ENCODE measurements at regions not wholly inside any gene's neighbourhood (a gene's known extent, or its start where the extent isn't known, plus 50 kb on each side); places are given as distances from the start of the nearest gene placed in this dataset.

GRCh38 chr3:194076475-194076874 lies 59.5 kb upstream of the HES1 start:
- Histone ChIP-seq H3K9ac (no peak overlapping the region), H3K27ac (no peak overlapping the region), H3K4me3 (no peak overlapping the region), H3K27me3 (no peaks in the 10 kb centered on the region), H3K4me1 (peaks cover 5% of the 10 kb centered on the region; the same call in 1 of the 2 replicates), H3K9me3 (no peaks in the 10 kb centered on the region), H3K36me3 (no peaks in the 10 kb centered on the region), H4K20me1 (no peaks in the 10 kb centered on the region), H3K4me2 (no peak overlapping the region)
- TF ChIP-seq Cebpa-rat (IDR thresholded peaks at IDR 0.05) = no peak

- no peak for TF ChIP-seq Cebpa-rat (IDR thresholded peaks at IDR 0.05)
- Histone ChIP-seq H3K4me1 (peaks cover 9% of the 10 kb centered on the region), H3K9me3 (no peaks in the 10 kb centered on the region), H3K9ac (no peak overlapping the region), H3K27me3 (no peaks in the 10 kb centered on the region), H4K20me1 (no peaks in the 10 kb centered on the region), H3K4me2 (no peak overlapping the region), H3K36me3 (no peaks in the 10 kb centered on the region), H3K4me3 (no peak overlapping the region), H3K27ac (no peak overlapping the region)
Observed at GRCh38 chr3:194077602-194078001, 58.3 kb upstream of the HES1 start.

- Histone ChIP-seq H3K36me3 (no peaks in the 10 kb centered on the region), H3K4me2 (no peak overlapping the region), H3K9ac (no peak overlapping the region), H3K4me3 (no peak overlapping the region), H3K4me1 (peaks cover 15% of the 10 kb centered on the region), H4K20me1 (no peaks in the 10 kb centered on the region), H3K27ac (no peak overlapping the region), H3K9me3 (no peaks in the 10 kb centered on the region), H3K27me3 (no peaks in the 10 kb centered on the region)
- no peak for TF ChIP-seq Cebpa-rat (IDR thresholded peaks at IDR 0.05)
Observed at GRCh38 chr3:194078045-194078821, 57.7 kb upstream of the HES1 start.

- no peak for TF ChIP-seq Cebpa-rat (IDR thresholded peaks at IDR 0.05)
- Histone ChIP-seq H3K27me3 (no peaks in the 10 kb centered on the region), H3K4me1 (peaks cover 28% of the 10 kb centered on the region), H3K9me3 (no peaks in the 10 kb centered on the region), H4K20me1 (no peaks in the 10 kb centered on the region), H3K4me2 (no peak overlapping the region), H3K4me3 (no peak overlapping the region), H3K9ac (no peak overlapping the region), H3K27ac (no peak overlapping the region), H3K36me3 (no peaks in the 10 kb centered on the region)
Observed at GRCh38 chr3:194079702-194080172, 56.2 kb upstream of the HES1 start.

GRCh38 chr3:194080436-194080835 lies 55.5 kb upstream of the HES1 start:
- peaks cover 28% of the 10 kb centered on the region for H3K4me1 ChIP-seq
- H3K4me2 ChIP-seq = no peak overlapping the region
- no peaks in the 10 kb centered on the region for H3K36me3 ChIP-seq
- H4K20me1 ChIP-seq = no peaks in the 10 kb centered on the region
- H3K4me3 ChIP-seq = no peak overlapping the region
- no peak overlapping the region for H3K27ac ChIP-seq
- no peaks in the 10 kb centered on the region for H3K27me3 ChIP-seq
- no peak for TF ChIP-seq Cebpa-rat (IDR thresholded peaks at IDR 0.05)
- no peaks in the 10 kb centered on the region for H3K9me3 ChIP-seq
- H3K9ac ChIP-seq = no peak overlapping the region

- Histone ChIP-seq H3K9ac (no peak overlapping the region), H3K9me3 (no peaks in the 10 kb centered on the region), H3K27ac (no peak overlapping the region), H3K4me2 (no peak overlapping the region), H3K27me3 (no peaks in the 10 kb centered on the region), H3K4me1 (peaks cover 28% of the 10 kb centered on the region), H3K4me3 (no peak overlapping the region), H4K20me1 (no peaks in the 10 kb centered on the region), H3K36me3 (no peaks in the 10 kb centered on the region)
- TF ChIP-seq Cebpa-rat (IDR thresholded peaks at IDR 0.05) = no peak
Observed at GRCh38 chr3:194080913-194081800, 54.8 kb upstream of the HES1 start.

GRCh38 chr3:194081826-194082225 lies 54.1 kb upstream of the HES1 start:
- Histone ChIP-seq H3K4me3 (no peak overlapping the region), H3K9me3 (no peaks in the 10 kb centered on the region), H4K20me1 (no peaks in the 10 kb centered on the region), H3K4me2 (no peak overlapping the region), H3K27me3 (no peaks in the 10 kb centered on the region), H3K9ac (no peak overlapping the region), H3K27ac (no peak overlapping the region), H3K36me3 (no peaks in the 10 kb centered on the region), H3K4me1 (peaks cover 28% of the 10 kb centered on the region)
- TF ChIP-seq Cebpa-rat (IDR thresholded peaks at IDR 0.05) = no peak

- Histone ChIP-seq H3K9ac (no peak overlapping the region), H4K20me1 (no peaks in the 10 kb centered on the region)
- TF ChIP-seq Cebpa-rat (IDR thresholded peaks at IDR 0.05) = no peak
Observed at GRCh38 chr3:194082743-194083636, 53.0 kb upstream of the HES1 start.

GRCh38 chr3:194083637-194084224 lies 52.2 kb upstream of the HES1 start:
- peak overlapping the region; percentile 64 for H3K4me2 ChIP-seq
- H3K9ac ChIP-seq = no peak overlapping the region
- H3K4me1 ChIP-seq = peaks cover 28% of the 10 kb centered on the region

More at GRCh38 chr3:194082743-194083636, 53.0 kb upstream of the HES1 start:
- Histone ChIP-seq H3K27ac (no peak overlapping the region), H3K27me3 (no peaks in the 10 kb centered on the region), H3K36me3 (no peaks in the 10 kb centered on the region), H3K4me1 (peaks cover 28% of the 10 kb centered on the region), H3K9me3 (no peaks in the 10 kb centered on the region), H3K4me3 (no peak overlapping the region), H3K4me2 (peak overlapping the region; percentile 64)

More at GRCh38 chr3:194083637-194084224, 52.2 kb upstream of the HES1 start:
- no peaks in the 10 kb centered on the region for H4K20me1 ChIP-seq
- H3K36me3 ChIP-seq = no peaks in the 10 kb centered on the region
- no peak overlapping the region for H3K27ac ChIP-seq
- H3K4me3 ChIP-seq = no peak overlapping the region
- TF ChIP-seq Cebpa-rat (IDR thresholded peaks at IDR 0.05) = no peak
- H3K9me3 ChIP-seq = no peaks in the 10 kb centered on the region
- no peaks in the 10 kb centered on the region for H3K27me3 ChIP-seq

All from BLaER1 (cell line).